Stimulated activated CD8-positive, alpha-beta memory T cell treated with anti-CD3 and anti-CD28 coated beads, Interleukin-4, amount 100 ng/mL, for 48 hours (primary cell): ENCODE measurements at regions not wholly inside any gene's neighbourhood (a gene's known extent, or its start where the extent isn't known, plus 50 kb on each side); places are given as distances from the start of the nearest gene placed in this dataset.

Source experiments
- DNase-seq: peaks from one replicate; pipeline ENCODE4 v3.0.0-alpha.2; 2020

DNA sequence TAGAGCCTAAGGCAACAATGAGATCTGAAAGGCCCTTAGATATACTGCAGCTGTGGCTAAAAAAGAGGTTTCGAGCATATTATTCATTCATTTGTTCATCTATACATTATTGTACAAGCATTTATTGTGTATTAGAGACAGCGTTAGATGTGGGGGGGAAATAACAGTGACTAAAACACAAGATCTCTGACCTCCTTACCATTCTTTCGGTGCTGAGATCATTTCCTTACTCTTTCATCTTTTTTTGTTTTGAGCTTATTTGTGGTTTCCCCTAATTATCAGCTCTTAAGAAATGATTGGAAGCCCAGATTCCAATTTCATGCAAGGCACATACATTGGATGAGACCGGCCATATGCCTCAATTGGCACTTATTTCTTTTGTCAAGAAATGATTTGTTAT lies 113.2 kb downstream of the SEC61B start:
- DNase-seq: no peak

DNA sequence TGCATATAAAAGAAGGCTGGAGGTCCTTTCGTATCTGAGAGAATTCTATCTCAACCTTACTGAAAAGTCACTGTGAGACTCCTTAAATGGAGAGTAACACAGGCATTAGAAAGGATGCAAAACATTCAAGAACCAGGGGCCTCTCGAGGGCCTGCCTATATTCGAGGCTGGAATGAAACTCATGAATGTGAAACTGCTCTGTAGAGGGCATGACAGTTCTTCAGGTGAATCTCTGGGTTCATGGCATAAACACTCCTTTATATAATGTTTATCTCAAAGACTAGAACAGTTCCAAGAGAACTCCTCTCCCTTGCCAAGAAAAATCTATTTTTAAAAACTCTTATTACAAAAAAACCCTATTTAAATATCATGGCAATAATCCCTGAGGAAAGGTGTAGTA lies 113.9 kb downstream of the SEC61B start:
- DNase-seq: no peak

DNA sequence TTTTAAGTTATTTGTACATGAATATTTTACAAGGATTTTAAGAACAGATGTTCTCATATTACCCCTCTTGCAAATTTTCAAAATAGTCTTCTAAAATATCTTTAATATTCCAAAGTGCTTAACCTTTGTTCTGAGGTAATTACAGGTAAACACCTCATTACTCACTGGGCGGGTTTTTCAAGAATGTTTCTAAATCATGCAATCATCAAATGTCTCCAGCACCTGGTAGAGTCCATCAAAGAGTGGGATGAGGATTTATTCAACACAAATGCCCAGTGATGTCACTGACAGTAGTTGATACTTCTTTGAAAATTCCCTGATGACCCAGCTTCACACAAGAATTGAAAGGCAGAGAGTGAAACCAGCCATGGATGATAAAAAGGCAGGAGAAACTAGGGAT lies 114.4 kb downstream of the SEC61B start:
- DNase-seq: no peak

DNA sequence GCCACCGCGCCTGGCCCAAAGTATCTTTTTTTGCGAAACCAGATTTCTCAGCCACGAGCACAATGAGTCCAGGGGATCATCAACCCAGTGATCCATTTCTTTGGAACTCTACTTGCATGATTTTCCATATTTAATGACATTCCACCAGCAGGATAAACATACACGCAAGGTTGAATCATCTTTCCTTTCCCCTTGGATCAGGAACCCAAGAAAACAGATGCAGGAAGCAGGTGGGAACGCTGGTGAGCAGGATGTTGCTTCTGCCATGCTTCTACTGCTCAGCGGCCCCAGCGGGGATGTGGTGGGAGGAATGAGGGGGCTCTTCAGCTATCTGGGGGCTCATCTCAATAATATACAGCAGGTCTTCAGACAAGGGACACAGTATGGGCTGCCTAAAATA lies 118.2 kb downstream of the SEC61B start:
- DNase-seq: no peak

DNA sequence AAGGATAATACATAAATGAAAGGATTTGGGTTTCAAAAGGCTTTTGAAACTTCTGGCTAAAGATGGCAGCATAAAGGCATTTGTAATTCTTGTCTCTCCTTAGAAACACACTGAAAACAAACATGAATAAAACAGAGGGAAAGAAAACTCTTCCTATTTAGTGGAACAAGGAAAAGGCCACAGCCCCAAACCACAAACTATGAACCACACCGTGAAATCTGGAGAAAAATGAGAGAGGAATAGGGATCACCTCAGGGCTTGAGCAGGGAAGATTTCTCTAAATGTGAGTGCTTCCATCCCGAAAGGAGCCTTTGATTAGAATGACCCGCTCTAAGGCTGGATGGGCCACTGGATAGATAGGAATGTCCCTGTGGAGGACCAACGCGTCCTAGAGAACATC lies 119.6 kb downstream of the SEC61B start:
- no peak for DNase-seq

DNA sequence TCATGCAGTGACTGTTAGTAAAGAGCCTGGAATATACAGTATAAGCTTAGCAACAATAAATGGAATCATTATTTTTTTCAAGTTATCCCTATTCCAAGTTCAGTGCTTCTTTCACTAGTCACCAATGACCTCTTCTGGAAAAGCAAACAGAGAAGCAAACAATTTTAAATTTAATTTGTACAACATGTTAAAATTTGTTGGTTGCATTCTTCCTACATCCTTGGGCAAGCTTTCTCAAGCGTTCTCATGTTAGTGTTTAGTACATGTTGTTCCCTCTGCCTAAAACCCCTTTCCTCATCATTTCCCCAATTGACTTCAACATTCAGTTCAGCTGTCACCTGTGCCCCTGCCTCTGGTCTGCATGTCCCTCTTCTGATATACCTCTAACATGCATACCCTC lies 123.4 kb downstream of the SEC61B start:
- DNase-seq: no peak

DNA sequence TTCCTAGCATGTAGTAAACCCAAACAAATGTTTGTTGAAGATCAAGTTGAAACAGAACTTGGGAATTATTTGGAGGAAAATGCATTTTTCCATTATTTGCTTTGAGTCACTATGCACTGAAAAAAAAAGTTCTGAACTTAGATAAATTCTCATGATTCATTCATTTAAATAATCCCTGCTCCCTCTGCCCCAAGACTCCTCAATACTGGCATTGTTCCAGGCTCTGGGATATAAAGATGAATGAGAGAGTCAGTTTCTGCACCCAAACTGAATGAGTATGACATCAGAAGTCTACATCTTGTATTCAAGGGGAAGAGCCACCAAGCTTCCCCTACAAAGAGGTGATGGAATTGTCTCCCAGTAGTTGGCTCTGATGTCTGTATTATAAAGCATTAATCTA lies 123.9 kb downstream of the SEC61B start:
- no peak for DNase-seq

DNA sequence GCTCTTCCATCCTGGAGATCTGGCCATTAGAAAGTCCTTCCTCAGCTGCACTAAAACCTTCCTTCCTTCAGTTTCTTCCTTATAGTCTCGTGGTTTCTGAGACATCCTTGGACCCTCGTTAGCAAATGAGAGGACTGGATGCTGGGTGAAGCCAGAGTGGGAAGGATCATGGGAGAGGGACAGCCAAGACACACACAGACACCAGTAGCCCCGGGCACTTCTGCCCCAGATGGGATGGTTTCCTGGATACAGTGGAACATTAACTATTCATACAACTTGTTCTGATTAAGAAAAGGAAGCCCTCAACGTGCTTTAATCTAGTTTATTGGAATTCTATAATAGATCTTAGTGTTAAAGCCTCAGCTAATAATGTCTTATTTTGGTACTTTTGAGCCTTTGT lies 125.5 kb downstream of the SEC61B start:
- DNase-seq: no peak

DNA sequence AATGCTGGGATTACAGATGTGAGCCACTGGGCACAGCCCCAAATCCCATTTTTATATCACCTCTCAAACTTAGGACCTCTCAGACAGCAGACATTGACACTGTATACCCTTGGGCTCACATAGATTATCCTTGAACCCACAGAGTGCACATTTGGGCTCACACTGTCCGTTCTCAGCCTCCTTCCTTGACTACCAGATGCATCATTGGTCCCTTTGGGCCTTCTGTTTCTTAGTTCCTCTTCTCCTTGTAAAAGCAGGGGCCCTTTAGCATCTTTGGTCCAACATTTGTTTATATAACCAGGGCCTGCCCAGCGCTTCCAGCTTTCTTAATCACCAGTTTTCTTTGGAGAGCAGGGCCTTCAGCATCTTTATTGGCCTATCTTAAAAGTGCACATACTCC lies 126.2 kb downstream of the SEC61B start:
- DNase-seq: no peak

DNA sequence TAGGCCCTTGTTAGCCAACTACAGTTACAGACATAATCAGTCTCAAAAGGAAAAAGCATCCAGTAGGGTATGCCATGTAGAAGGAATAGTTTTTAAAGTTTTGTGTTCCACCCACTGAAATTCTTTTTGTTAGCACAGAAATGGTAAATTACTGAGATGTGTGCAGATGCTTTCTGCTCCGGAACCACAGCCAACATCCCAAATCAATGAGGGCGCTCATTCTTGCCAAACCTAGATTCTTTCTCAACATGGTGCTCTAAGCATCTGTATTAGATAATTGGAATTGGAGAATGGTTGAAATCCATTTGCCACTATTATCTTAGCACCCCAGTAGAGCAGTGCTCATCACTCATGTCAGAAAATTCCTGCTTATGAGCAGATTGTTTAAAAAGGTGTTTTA lies 127.8 kb downstream of the SEC61B start:
- no peak for DNase-seq

DNA sequence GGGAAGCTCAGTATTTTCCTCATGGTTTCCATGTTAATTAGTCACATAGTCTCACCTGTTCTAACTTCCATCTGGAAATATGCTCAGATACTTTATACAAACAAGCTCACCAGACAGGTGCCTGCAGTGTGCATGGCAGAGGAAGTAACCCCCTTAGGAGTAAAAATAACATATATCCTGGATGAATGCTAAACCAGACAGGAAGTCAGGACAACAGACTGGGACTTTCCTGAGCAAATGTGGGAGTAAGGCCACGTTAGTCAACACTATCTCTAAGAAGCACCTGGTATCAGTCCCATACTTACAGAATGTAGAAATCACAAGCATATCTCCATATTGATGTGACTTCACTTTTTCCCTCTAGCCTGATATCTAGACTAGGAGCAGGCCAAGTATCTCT lies 128.4 kb downstream of the SEC61B start:
- no peak for DNase-seq

DNA sequence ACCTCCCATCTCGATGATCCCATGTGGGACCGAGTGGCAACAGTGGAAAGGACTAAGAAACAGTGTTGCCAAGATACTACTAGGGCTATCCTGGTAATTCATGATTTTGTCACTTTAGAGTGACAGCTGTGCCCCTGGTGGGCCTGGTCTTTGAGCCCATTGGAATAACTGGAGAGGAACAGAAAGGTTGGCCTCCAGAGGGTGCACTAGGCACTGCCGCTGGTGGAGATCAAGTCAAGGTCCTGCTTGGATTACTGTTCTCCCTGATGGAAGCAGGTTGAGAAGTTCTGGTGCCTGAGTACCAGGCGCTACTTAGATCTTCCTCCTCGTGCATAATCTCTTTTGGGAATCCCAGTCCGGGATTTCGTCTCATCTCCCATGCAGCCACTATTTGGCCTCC lies 129.6 kb downstream of the SEC61B start:
- DNase-seq: no peak

DNA sequence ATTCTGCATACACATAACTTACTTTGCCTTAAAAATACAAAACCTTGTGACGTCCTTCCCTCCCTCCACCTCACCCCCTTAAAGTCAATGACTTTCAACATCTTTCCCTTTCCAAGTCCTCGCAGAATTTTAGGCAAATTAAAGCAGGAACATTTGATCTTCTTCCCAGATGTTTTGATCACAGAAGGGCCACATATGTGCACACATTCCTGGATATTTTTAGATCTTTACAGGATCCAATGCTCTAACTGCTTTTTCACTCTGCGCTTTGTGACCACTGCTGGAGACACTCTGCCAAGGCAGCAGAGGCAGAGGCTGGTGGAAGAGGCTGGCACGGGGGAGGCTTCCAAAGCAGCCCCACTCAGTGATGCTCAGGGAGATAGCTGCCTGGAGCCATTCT lies 130.7 kb downstream of the SEC61B start:
- DNase-seq: no peak

DNA sequence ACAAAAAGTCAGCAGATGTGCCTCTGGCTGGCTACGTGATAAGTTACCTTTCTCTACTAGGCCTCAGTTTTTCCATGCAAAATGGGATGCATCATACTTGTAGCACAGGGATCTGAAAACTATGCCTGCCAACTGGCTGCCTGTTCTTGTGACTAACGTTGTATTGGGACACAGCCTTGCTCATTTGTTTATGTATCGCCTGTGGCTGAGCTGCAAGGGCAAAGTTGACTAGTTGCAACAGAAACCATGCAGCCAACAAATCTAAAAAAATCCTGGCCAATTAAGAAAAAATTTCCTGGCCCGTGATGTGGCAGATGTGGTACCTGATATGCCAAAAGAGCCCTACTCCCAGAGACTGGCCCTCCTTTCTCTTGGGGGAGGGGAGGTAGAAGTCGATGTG lies 131.3 kb downstream of the SEC61B start:
- no peak for DNase-seq

DNA sequence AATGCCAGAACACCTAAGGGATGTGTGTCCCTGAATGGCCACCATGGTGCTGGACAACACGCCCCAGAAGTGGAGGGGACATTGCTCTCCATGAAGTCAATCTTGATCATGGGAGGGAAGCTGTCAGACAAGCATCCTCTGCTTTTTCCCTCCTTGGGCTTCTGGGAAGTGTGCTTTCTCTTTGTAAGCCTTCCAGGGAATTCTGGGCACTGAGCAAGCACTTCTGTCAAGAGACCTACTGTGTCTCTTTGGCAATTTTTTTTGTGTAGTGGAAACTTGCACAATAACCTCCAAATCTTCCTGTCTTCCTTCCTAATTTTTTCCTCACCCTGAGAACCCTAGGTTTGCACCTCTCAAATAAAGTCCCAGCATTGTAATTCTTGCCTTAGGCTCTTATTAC lies 132.0 kb downstream of the SEC61B start:
- DNase-seq: no peak

DNA sequence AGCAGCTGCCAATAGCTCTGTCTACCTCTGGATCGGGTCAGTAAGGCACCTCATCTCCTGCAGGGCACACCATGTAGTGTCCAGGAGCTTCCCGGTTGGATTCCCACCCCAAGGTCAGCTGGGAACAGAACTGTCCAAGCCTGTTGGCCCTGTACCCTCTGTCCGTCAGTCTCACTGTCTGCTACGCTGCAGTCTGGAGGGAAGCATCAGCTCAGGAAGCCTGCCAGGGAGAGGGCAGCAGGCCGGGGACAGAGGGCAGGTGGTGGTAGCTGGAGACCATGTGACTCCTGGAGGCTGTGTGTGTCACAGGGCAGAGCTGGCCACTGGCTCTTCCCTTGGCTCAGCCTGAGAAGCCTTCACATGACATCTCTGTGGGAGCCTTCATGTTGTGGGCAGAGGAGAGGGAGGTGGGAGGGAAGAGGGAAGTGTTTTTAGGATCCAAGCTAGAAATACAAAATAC lies 134.5 kb downstream of the SEC61B start:
- no peak for DNase-seq

DNA sequence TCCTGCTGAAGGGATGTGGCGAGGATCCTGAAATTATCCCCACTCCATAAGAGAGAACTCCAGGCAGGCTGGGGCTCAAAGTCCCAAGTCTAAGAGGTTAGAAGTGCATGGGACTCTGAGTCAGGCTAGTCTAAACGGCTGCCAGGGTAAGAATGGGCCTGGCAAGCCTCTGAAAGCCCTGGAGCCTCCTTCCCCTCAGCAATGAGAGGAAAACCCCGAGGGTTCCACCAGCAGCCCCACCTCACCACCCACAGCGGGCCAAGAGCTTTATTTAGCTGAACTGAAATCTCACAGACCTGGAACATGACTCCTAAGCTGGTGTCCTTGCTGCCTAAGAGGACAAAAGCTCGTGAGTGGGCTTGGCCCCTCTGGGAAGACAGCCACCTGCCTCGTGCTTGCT lies 135.5 kb downstream of the SEC61B start:
- DNase-seq: no peak

DNA sequence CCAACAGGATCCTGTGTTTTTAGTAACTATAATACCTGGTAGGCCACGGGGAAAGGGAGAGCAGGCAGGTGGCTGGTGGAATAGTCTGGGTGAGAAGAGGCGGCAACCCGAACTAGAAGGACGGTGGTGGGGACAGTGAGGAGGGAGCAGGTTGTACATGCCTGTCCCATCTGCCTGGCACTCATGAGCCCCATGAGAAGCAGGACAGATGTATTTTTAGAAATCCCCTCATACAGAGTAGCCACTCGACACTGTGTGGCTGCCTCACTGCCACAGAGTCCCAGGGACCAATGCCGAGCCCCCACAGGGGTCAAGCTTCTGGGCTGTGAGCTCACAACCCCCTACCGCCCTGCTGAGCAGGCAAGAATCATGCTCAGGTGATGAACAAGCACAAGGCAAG lies 136.6 kb downstream of the SEC61B start:
- DNase-seq: no peak

DNA sequence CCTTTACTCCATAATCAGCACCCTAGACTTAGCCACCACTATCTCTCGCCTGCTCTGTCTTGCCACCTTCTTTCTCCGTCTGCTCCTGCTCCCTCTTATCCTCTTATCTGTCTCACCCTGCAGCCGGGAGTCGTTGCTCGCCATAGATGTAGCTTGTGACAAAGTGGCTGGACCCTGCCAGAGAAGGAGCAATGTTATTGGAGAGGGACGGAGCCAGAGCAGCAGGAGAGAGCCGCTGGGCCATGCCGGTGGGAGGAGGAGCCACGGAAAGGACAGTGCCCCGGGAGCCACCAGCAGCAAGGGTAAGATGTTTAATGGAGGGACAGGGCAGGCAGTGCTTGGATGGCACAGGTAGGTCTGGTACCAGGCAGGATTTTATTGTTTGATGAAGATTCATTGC lies 137.3 kb downstream of the SEC61B start:
- DNase-seq: no peak

DNA sequence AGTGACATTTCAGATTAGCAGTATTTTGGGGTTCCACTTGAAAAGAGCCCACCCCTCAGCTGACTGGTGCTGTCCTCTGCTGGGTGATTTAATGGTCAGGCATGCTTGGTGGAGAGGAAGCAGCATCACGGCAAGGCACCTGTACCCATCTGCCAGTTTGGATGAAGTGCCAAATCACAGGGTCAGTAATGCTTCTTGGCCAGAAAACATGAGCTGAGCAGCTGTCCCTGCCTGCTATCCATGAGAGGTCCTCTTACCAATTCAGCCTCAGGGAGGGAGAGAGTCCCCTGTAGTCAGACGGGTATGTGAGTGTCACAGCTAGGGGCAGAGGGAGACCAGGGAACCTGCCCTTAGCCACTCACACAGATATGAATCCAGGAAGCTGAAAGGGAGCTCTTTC lies 137.9 kb downstream of the SEC61B start:
- DNase-seq: no peak

DNA sequence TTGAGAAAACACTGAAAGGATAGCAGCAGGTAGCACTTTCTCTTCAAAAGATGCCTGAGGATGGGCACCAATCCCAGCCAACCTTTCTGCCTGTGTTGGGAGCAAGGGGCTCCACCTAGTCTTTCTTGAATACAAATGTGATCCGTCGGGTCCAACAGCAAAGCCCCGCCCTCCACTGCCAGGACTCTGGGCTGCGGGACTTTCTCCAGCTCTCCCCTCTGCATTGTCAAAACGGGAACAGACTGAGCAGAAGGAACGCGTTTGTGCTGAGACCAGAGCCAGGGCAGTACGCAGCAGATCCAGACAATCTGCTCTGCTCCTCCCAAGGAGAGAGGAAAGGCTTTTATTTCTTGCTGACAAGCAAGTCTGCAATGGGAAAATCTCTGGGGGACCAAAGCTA lies 139.7 kb downstream of the SEC61B start:
- no peak for DNase-seq

DNA sequence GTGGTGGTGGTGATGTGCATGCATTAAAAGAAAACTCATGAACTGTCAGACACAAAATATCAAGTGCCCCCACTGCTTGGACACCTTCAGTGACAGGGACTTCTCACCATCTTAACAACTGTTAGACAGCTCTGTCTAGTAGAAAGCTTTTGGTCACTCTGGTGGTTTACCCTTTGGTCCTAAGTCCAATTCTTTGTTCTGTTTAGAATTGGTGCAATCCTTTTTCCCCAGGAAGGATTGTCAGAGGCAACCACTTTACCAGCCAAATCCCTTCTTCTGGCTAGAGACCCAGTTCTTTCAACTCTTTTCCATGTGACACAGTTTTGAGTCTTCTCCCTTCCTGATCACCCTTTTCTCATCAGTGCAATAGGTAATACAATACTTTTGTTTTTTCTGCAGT lies 140.2 kb downstream of the SEC61B start:
- DNase-seq: no peak

DNA sequence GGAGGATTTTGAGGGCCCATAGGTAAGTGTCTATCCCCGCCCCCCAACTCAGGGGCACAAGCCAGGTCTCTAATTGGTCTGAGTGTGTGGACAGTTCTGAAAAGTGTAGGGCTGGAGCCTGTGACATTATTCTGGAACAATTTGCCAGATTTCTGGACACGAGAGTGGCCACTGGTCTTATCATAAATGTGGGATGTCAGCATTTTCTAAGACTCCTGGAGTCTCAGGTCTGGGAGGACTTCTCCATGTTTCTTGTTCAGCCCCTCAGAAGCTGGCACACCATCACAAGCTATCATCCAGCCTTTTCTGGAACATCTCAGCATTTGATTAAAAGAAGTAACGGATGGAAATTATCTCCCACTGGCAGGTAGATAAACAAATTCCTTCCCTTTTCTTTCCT lies 141.4 kb downstream of the SEC61B start:
- DNase-seq: no peak

DNA sequence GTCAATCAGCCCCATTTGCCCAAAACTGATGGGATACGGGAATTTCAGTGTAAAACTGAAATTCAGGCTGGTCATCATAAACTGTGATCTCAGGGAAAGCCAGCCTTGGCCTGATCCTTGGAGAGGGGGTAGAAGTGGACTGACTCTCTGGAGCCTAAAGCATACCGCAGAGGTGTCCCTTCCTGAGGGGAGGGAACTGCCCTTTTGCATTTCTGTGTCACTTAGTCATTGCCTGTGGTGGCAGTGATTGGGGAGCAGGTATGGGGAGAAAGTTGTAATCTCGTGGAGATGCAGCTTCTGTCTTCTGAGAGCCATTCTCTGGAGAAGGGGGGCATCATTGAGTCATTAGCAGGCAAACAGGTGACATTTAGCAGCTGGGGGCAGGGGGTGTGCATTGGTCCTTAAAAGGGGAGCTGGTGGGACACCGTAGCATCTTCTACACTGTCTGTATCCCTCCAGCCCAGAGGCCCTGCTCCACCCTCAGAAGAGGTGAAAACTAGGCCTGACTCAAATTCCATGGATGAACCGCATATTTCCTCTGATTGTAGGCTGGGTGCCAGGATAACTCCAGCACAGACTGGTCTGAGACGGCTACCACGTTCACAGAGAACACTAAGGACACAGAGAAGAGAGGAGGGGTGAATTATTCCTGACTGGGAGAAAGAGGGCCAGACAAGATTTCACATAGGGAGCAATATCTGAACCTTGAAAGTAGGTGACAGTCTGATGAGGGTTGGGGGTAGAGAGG lies 143.3 kb downstream of the SEC61B start:
- DNase-seq: no peak

DNA sequence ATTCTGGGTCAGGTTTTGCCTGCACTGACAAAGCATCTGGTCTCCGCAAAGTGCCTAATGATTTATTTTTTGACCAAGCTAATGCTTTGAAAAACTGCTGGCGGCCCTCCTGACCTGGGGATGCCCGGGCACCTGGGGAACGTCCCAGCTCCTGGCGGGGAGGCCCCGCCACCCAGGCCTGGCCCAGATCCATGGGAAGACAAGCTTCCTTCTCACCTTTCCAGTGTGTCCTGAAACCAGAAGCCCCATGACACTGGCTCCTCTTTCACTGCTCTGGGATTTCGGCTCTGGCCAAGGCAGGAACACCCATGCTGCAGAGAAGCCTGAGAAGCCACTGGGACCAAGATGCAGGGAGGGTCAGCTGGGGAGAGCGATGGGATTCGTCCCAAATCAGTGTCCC lies 144.1 kb downstream of the SEC61B start:
- no peak for DNase-seq

DNA sequence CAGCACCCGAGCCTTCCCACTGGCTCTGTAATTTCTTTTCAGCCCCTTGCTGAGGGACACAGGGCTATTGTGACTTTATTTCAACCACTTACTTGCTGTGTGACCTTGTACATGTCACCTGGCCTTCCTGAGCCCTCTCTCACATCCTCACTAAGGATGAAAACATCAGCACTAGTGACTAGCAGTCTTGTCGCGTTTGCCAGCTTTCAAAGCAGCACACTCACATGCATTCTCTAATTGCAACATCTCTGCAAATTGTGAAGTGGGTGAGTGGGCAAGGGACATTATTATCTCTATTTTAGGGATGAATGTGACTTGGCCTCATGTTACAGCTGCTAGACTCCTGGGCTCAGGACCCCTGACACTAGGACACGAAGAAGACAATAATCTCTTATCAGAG lies 144.5 kb downstream of the SEC61B start:
- DNase-seq: no peak
